SU-DHL-6 (cell line): ENCODE measurements at regions not wholly inside any gene's neighbourhood (a gene's known extent, or its start where the extent isn't known, plus 50 kb on each side); places are given as distances from the start of the nearest gene placed in this dataset.

Experiments used
- CTCF ChIP-seq: fragments of 200-600 bp; sonication (generic); IDR thresholded peaks from one replicate; pipeline ENCODE4 v1.5.1; 2017; ENCODE audit warnings: antibody characterized with exemption, mild to moderate bottlenecking, low read length, moderate library complexity; ENCODE audit not compliant: insufficient read depth, poor library complexity, severe bottlenecking
- EZH2phosphoT487 ChIP-seq: fragments of 200-600 bp; sonication (generic), shearing (Covaris generic); conservative IDR thresholded peaks from 2 replicates; pipeline ENCODE4 v1.6.1; 2018; ENCODE audit warnings: mild to moderate bottlenecking, antibody characterized with exemption, low read length, moderate library complexity, mixed read lengths

GRCh38 chr4:54495641-54496040, 162.1 kb upstream of the KIT start:
- no peak for TF ChIP-seq CTCF
- TF ChIP-seq EZH2phosphoT487 = no peak
